GM23338 (cell line): ENCODE measurements at regions not wholly inside any gene's neighbourhood (a gene's known extent, or its start where the extent isn't known, plus 50 kb on each side); places are given as distances from the start of the nearest gene placed in this dataset.
A peak's percentile ranks its signal among the peaks of the same experiment; 100 is the strongest.

Experiments
- ATAC-seq: fragments of 200-7000 bp; cut with Tn5 transposase; 3 replicates; pipeline ENCODE4 v1.9.1; 2020
- DNase-seq: peaks from one replicate; pipeline ENCODE4 v3.0.0-alpha.2; 2015; ENCODE audit warnings: low spot score
- H2AFZ ChIP-seq: fragments of 200-600 bp; sonication (generic); 2 replicates; pipeline ENCODE4 v1.8.0; 2016; ENCODE audit warnings: antibody characterized with exemption, mild to moderate bottlenecking, moderate library complexity
- H3F3A ChIP-seq: fragments of 200-600 bp; sonication (generic); replicated peaks from 2 replicates; pipeline ENCODE4 v1.8.0; 2017; ENCODE audit warnings: antibody characterized with exemption, mixed run types, low read depth
- H3K27ac ChIP-seq: fragments of 200-600 bp; sonication (generic); 2 replicates; pipeline ENCODE4 v1.6.1; 2016; ENCODE audit warnings: low read depth
- H3K27me3 ChIP-seq: fragments of 200-600 bp; sonication (generic); 2 replicates; pipeline ENCODE4 v1.8.0; 2016; ENCODE audit warnings: mild to moderate bottlenecking, mixed run types, moderate library complexity; ENCODE audit not compliant: insufficient read depth
- H3K36me3 ChIP-seq: fragments of 200-600 bp; sonication (generic); 2 replicates; pipeline ENCODE4 v1.8.0; 2016; ENCODE audit warnings: mild to moderate bottlenecking; ENCODE audit not compliant: insufficient read depth
- H3K4me1 ChIP-seq: fragments of 200-600 bp; sonication (generic); 2 replicates; pipeline ENCODE4 v1.8.0; 2016; ENCODE audit warnings: mild to moderate bottlenecking, moderate library complexity; ENCODE audit not compliant: insufficient read depth
- H3K4me2 ChIP-seq: fragments of 200-600 bp; sonication (generic); 2 replicates; pipeline ENCODE4 v1.7.1; 2017; ENCODE audit warnings: mixed run types
- H3K4me3 ChIP-seq: fragments of 200-600 bp; sonication (generic); 2 replicates; pipeline ENCODE4 v1.6.1; 2016; ENCODE audit warnings: mixed run types
- H3K79me2 ChIP-seq: fragments of 200-600 bp; sonication (generic); replicated peaks from 2 replicates; pipeline ENCODE4 v1.8.0; 2017; ENCODE audit warnings: mild to moderate bottlenecking; ENCODE audit not compliant: insufficient read depth
- H3K9me2 ChIP-seq: fragments of 200-600 bp; sonication (generic); 2 replicates; pipeline ENCODE4 v1.8.0; 2017; ENCODE audit not compliant: insufficient read depth
- H4K20me1 ChIP-seq: fragments of 200-600 bp; sonication (generic); replicated peaks from 2 replicates; pipeline ENCODE4 v1.8.0; 2017; ENCODE audit warnings: mild to moderate bottlenecking; ENCODE audit not compliant: insufficient read depth
- H3K27ac Mint-ChIP-seq: 2 replicates; pipeline ENCODE4 v1.8.0; 2020; ENCODE audit warnings: inconsistent platforms, mild to moderate bottlenecking, moderate library complexity, mixed read lengths
- H3K27me3 Mint-ChIP-seq: 3 replicates; pipeline ENCODE4 v1.8.0; 2022; ENCODE audit warnings: low read depth, mild to moderate bottlenecking, moderate library complexity, mixed read lengths, inconsistent platforms; ENCODE audit not compliant: insufficient read depth, poor library complexity
- H3K36me3 Mint-ChIP-seq: 3 replicates; pipeline ENCODE4 v1.8.0; 2021; ENCODE audit warnings: low read depth, mild to moderate bottlenecking, inconsistent platforms, moderate library complexity, mixed read lengths
- H3K4me1 Mint-ChIP-seq: 3 replicates; pipeline ENCODE4 v1.8.0; 2020; ENCODE audit warnings: mild to moderate bottlenecking, inconsistent platforms, mixed read lengths
- H3K4me3 Mint-ChIP-seq: 3 replicates; pipeline ENCODE4 v1.8.0; 2021; ENCODE audit warnings: moderate library complexity, mild to moderate bottlenecking, inconsistent platforms, mixed read lengths
- H3K9me3 Mint-ChIP-seq: 3 replicates; pipeline ENCODE4 v1.8.0; 2020; ENCODE audit warnings: moderate library complexity, mild to moderate bottlenecking, inconsistent platforms, mixed read lengths
- CTCF ChIP-seq, 2 experiments: fragments of 200-600 bp in 1 of 2; sonication (generic) in 1 of 2; conservative IDR thresholded peaks; 2 replicates each; pipeline versions ENCODE4 v1.5.1 to v1.6.1; 2016 to 2017; ENCODE audit warnings: antibody characterized with exemption in 2 of 2, low read depth in 2 of 2, mild to moderate bottlenecking in 2 of 2, moderate library complexity in 1 of 2
- EZH2 ChIP-seq: fragments of 200-600 bp; sonication (generic); IDR thresholded peaks from one replicate; pipeline ENCODE4 v1.8.0; 2017; ENCODE audit warnings: antibody characterized with exemption, mild to moderate bottlenecking, low read depth; ENCODE audit not compliant: unreplicated experiment
- TF ChIP-seq, protein P1 (sequence below): IDR thresholded peaks from 2 replicates; pipeline ENCODE4 v1.6.1; 2016; ENCODE audit warnings: antibody characterized with exemption

- Mint-ChIP-seq H3K36me3 (no peaks in the 10 kb centered on the region), H3K27ac (no peak overlapping the region), H3K27me3 (peaks cover 13% of the 10 kb centered on the region), H3K4me3 (no peak overlapping the region), H3K4me1 (peaks cover 45% of the 10 kb centered on the region), H3K9me3 (no peaks in the 10 kb centered on the region; the same call in 2 of the 3 replicates)
- Histone ChIP-seq H3K4me1 (peaks cover 28% of the 10 kb centered on the region), H3K27ac (no peak overlapping the region), H4K20me1 (no peaks in the 10 kb centered on the region), H3K4me3 (no peak overlapping the region), H3K79me2 (no peaks in the 10 kb centered on the region), H3K36me3 (no peaks in the 10 kb centered on the region), H3K27me3 (peaks cover 26% of the 10 kb centered on the region), H2AFZ (peak overlapping the region; percentile 52; the same call in 1 of the 2 replicates), H3F3A (0 out of 2 replicates have a peak, but pooled peaks cover 4% of the 10 kb centered on the region), H3K9me2 (no peaks in the 10 kb centered on the region), H3K4me2 (no peak overlapping the region)
- ATAC-seq (no peak), DNase-seq (no peak)
- TF ChIP-seq, protein P1, sequence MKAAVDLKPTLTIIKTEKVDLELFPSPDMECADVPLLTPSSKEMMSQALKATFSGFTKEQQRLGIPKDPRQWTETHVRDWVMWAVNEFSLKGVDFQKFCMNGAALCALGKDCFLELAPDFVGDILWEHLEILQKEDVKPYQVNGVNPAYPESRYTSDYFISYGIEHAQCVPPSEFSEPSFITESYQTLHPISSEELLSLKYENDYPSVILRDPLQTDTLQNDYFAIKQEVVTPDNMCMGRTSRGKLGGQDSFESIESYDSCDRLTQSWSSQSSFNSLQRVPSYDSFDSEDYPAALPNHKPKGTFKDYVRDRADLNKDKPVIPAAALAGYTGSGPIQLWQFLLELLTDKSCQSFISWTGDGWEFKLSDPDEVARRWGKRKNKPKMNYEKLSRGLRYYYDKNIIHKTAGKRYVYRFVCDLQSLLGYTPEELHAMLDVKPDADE: no peak
- TF ChIP-seq EZH2 (no peak), CTCF (conservative IDR thresholded peaks at IDR 0.05; ENCODE audit: low read depth in 2 of 2) (peak; percentile 18 to 19; a peak in 2 of 4 replicates)
These were observed 100.4 kb downstream of the ING1 start for GRCh38 chr13:110813646-110814624.

DNA sequence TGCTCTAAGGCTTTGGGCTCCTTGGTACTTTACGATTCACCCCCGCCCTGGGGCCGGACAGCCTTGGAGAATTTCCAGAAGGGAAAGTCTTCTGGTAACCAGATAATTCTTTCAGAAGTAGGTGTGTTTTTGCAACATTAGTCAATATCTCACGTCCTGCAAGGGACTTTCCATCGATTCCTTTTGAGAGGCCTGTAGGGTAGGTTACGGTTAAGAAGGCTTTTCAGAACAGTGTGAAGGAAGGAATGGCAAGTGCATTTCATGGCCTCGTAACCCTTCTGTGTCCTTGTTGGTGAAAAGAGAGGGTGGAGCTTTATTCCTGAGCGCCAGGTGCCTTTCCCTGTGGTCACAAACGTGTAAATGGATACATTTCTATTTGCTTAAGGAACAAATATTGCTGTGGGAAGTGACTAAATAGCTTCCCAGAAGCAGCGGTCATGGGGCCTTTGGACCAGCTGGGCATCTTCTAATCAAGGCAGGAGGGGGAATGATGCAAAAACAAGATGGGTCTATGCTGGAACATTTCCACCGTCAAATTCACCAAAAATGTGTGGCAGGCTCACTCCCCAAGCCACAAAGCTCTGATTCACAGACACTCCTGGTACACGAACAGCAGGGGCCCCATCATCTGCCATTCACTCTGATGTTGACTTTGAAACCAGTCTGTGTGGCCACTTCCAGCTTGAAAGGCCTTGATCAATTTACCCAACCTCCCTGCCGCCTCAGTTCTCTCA is 99.2 kb downstream of the ANKRD10 start:
- peaks cover 21% of the 10 kb centered on the region for H3K27me3 ChIP-seq
- TF ChIP-seq, protein P1: no peak
- H3K4me3 ChIP-seq: no peak overlapping the region
- H3K4me1 ChIP-seq: peaks cover 14% of the 10 kb centered on the region
- no peak overlapping the region for H2AFZ ChIP-seq
- Mint-ChIP-seq H3K4me1 (peaks cover 38% of the 10 kb centered on the region), H3K36me3 (no peaks in the 10 kb centered on the region), H3K27ac (no peak overlapping the region; the same call in 1 of the 2 replicates), H3K27me3 (peaks cover 13% of the 10 kb centered on the region), H3K4me3 (no peak overlapping the region), H3K9me3 (no peaks in the 10 kb centered on the region; the same call in 2 of the 3 replicates)
- DNase-seq (no peak), ATAC-seq (no peak)
- 0 out of 2 replicates have a peak, but pooled peaks cover 4% of the 10 kb centered on the region for H3F3A ChIP-seq
- no peaks in the 10 kb centered on the region for H3K79me2 ChIP-seq
- H3K4me2 ChIP-seq: no peak overlapping the region
- H4K20me1 ChIP-seq: no peaks in the 10 kb centered on the region
- H3K27ac ChIP-seq: no peak overlapping the region
- H3K9me2 ChIP-seq: no peaks in the 10 kb centered on the region
- no peaks in the 10 kb centered on the region for H3K36me3 ChIP-seq
